ENCODE measurements at regions not wholly inside any gene's neighbourhood (a gene's known extent, or its start where the extent isn't known, plus 50 kb on each side); places are given as distances from the start of the nearest gene placed in this dataset.

DNA sequence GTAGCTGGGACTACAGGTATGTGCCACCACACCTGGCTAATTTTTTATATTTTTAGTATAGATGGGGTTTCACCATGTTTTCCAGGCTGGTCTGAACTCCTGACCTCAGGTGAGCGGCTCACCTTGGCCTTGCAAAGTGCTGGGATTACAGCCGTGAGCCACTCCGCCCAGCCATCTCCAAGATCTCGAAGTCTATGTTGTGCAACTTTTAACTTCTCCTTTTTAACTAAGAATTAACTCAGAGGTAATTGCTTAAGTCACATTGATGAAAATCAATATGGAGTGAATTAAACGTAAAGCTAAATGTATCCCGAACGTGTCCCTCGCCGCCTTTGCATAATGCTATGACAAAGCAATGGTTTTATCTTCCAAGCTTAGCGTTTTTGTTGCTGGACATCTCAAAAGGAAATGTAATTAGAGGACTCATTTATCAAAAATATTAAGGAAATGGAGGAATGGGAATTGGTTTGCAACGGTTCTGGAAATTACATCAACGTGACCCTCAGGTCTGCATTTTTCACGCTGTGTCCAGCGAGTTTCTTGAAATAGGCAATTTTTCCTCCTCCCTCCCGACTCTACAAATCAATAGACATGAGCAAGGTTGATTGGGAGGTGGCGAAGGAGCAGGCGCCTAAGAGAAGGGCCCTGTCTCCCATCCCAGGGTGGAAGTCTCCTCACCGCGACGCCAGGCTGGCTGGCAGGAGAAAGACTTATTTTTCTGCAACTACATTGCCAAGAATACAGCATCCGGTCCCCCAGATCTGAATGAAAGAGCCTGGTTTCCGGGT is 89.8 kb downstream of the TMEM130 start:
- no peak overlapping the region for H3K27ac ChIP-seq (ENCODE audit: low read depth)
- H3K36me3 ChIP-seq (ENCODE audit: insufficient read depth): no peaks in the 10 kb centered on the region
- no peaks in the 10 kb centered on the region for H3K36me3 Mint-ChIP-seq (ENCODE audit: low read depth)
- peaks cover 7% of the 10 kb centered on the region for H3K27me3 Mint-ChIP-seq (ENCODE audit: insufficient read depth, low read depth, poor library complexity)
- no peaks in the 10 kb centered on the region for H3K9me3 Mint-ChIP-seq
- H3K79me2 ChIP-seq (replicated peaks; ENCODE audit: insufficient read depth): no peaks in the 10 kb centered on the region
- no peaks in the 10 kb centered on the region for H3K9me2 ChIP-seq (ENCODE audit: insufficient read depth)
- H3K27me3 ChIP-seq (ENCODE audit: insufficient read depth): no peaks in the 10 kb centered on the region
- H3K4me1 ChIP-seq (ENCODE audit: insufficient read depth): peaks cover 6% of the 10 kb centered on the region; the same call in 1 of the 2 replicates
- H3K4me2 ChIP-seq: no peak overlapping the region
- no peaks in the 10 kb centered on the region for H3F3A ChIP-seq (replicated peaks; ENCODE audit: low read depth)
- H3K4me3 Mint-ChIP-seq: no peak overlapping the region
- H3K4me1 Mint-ChIP-seq: 0 out of 3 replicates have a peak, but pooled peaks cover 4% of the 10 kb centered on the region
- ATAC-seq (no peak), DNase-seq (ENCODE audit: low spot score) (no peak)
- TF ChIP-seq NANOG (IDR thresholded peaks at IDR 0.05; ENCODE audit: borderline replicate concordance): no peak
- TF ChIP-seq JUNB (IDR thresholded peaks at IDR 0.05; ENCODE audit: unreplicated experiment): no peak
- no peak for TF ChIP-seq STAT1 (IDR thresholded peaks at IDR 0.05; ENCODE audit: unreplicated experiment)
- TF ChIP-seq ZNF331 (CRISPR knock-in tag; IDR thresholded peaks at IDR 0.05; ENCODE audit: low read depth): no peak
- H2AFZ ChIP-seq: peak overlapping the region; percentile 93; the same call in 1 of the 2 replicates
- H4K20me1 ChIP-seq (replicated peaks; ENCODE audit: insufficient read depth): no peaks in the 10 kb centered on the region
- H3K4me3 ChIP-seq: no peak overlapping the region
- H3K27ac Mint-ChIP-seq: no peak overlapping the region

DNA sequence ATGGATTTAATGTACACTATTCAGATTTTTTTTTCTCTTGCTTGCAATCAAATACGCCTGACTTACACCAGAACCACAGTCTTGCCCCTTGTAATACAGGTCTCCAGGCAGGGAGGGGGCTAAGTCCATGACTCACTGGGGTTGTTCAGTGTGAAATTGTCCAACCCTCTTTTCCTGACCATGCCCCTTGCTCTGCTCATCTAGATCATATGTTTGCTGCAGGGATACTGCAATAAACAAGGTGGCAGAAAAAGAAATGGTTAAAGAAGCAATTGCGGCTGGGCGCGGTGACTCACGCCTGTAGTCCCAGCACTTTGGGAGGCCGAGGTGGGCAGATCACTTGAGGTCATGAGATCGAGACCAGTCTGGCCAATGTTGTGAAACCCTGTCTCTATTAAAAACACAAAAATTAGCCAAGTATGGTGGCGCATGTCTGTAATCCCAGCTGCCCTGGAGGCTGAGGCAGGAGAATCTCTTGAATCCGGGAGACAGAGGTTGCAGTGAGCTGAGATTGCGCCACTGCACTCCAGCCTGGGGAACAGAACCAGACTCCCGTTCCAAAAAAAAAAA is 85.5 kb downstream of the TMEM130 start:
- no peak overlapping the region for H3K4me3 ChIP-seq
- no peaks in the 10 kb centered on the region for H3K27me3 ChIP-seq (ENCODE audit: insufficient read depth)
- no peak overlapping the region for H3K4me2 ChIP-seq
- H3K79me2 ChIP-seq (replicated peaks; ENCODE audit: insufficient read depth): no peaks in the 10 kb centered on the region
- Mint-ChIP-seq H3K36me3 (ENCODE audit: low read depth) (no peaks in the 10 kb centered on the region), H3K27me3 (ENCODE audit: insufficient read depth, low read depth, poor library complexity) (peaks cover 11% of the 10 kb centered on the region), H3K4me3 (no peak overlapping the region), H3K27ac (no peak overlapping the region), H3K9me3 (no peaks in the 10 kb centered on the region), H3K4me1 (no peaks in the 10 kb centered on the region)
- DNase-seq (ENCODE audit: low spot score): no peak
- no peaks in the 10 kb centered on the region for H3K9me2 ChIP-seq (ENCODE audit: insufficient read depth)
- no peaks in the 10 kb centered on the region for H4K20me1 ChIP-seq (replicated peaks; ENCODE audit: insufficient read depth)
- no peaks in the 10 kb centered on the region for H3F3A ChIP-seq (replicated peaks; ENCODE audit: low read depth)
- H2AFZ ChIP-seq: no peak overlapping the region
- H3K4me1 ChIP-seq (ENCODE audit: insufficient read depth): no peaks in the 10 kb centered on the region
- no peak overlapping the region for H3K27ac ChIP-seq (ENCODE audit: low read depth)
- H3K36me3 ChIP-seq (ENCODE audit: insufficient read depth): no peaks in the 10 kb centered on the region
- ATAC-seq: no peak
- TF ChIP-seq, protein P1, sequence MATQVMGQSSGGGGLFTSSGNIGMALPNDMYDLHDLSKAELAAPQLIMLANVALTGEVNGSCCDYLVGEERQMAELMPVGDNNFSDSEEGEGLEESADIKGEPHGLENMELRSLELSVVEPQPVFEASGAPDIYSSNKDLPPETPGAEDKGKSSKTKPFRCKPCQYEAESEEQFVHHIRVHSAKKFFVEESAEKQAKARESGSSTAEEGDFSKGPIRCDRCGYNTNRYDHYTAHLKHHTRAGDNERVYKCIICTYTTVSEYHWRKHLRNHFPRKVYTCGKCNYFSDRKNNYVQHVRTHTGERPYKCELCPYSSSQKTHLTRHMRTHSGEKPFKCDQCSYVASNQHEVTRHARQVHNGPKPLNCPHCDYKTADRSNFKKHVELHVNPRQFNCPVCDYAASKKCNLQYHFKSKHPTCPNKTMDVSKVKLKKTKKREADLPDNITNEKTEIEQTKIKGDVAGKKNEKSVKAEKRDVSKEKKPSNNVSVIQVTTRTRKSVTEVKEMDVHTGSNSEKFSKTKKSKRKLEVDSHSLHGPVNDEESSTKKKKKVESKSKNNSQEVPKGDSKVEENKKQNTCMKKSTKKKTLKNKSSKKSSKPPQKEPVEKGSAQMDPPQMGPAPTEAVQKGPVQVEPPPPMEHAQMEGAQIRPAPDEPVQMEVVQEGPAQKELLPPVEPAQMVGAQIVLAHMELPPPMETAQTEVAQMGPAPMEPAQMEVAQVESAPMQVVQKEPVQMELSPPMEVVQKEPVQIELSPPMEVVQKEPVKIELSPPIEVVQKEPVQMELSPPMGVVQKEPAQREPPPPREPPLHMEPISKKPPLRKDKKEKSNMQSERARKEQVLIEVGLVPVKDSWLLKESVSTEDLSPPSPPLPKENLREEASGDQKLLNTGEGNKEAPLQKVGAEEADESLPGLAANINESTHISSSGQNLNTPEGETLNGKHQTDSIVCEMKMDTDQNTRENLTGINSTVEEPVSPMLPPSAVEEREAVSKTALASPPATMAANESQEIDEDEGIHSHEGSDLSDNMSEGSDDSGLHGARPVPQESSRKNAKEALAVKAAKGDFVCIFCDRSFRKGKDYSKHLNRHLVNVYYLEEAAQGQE (IDR thresholded peaks at IDR 0.05; ENCODE audit: unreplicated experiment): no peak
- TF ChIP-seq STAT1 (IDR thresholded peaks at IDR 0.05; ENCODE audit: unreplicated experiment) (no peak), ZNF331 (CRISPR knock-in tag; IDR thresholded peaks at IDR 0.05; ENCODE audit: low read depth) (no peak), ZNF114 (CRISPR knock-in tag; IDR thresholded peaks at IDR 0.05) (no peak), JUNB (IDR thresholded peaks at IDR 0.05; ENCODE audit: unreplicated experiment) (no peak), NANOG (IDR thresholded peaks at IDR 0.05; ENCODE audit: borderline replicate concordance) (no peak), EZH2phosphoT487 (IDR thresholded peaks at IDR 0.05; ENCODE audit: unreplicated experiment) (no peak), CREB1 (CRISPR knock-in tag; IDR thresholded peaks at IDR 0.05; ENCODE audit: low read depth) (no peak), EZH2 (IDR thresholded peaks at IDR 0.05; ENCODE audit: low read depth, unreplicated experiment) (no peak), POLR2AphosphoS5 (IDR thresholded peaks at IDR 0.05; ENCODE audit: low read depth) (no peak)
- TF ChIP-seq, protein P2, sequence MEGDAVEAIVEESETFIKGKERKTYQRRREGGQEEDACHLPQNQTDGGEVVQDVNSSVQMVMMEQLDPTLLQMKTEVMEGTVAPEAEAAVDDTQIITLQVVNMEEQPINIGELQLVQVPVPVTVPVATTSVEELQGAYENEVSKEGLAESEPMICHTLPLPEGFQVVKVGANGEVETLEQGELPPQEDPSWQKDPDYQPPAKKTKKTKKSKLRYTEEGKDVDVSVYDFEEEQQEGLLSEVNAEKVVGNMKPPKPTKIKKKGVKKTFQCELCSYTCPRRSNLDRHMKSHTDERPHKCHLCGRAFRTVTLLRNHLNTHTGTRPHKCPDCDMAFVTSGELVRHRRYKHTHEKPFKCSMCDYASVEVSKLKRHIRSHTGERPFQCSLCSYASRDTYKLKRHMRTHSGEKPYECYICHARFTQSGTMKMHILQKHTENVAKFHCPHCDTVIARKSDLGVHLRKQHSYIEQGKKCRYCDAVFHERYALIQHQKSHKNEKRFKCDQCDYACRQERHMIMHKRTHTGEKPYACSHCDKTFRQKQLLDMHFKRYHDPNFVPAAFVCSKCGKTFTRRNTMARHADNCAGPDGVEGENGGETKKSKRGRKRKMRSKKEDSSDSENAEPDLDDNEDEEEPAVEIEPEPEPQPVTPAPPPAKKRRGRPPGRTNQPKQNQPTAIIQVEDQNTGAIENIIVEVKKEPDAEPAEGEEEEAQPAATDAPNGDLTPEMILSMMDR (conservative IDR thresholded peaks at IDR 0.05; ENCODE audit: low read depth in 2 of 2): no peak
- TF ChIP-seq, protein P3, sequence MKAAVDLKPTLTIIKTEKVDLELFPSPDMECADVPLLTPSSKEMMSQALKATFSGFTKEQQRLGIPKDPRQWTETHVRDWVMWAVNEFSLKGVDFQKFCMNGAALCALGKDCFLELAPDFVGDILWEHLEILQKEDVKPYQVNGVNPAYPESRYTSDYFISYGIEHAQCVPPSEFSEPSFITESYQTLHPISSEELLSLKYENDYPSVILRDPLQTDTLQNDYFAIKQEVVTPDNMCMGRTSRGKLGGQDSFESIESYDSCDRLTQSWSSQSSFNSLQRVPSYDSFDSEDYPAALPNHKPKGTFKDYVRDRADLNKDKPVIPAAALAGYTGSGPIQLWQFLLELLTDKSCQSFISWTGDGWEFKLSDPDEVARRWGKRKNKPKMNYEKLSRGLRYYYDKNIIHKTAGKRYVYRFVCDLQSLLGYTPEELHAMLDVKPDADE (IDR thresholded peaks at IDR 0.05): no peak
